ENCODE measurements at regions not wholly inside any gene's neighbourhood (a gene's known extent, or its start where the extent isn't known, plus 50 kb on each side); places are given as distances from the start of the nearest gene placed in this dataset.
"Not testable (repeated sequence)": the region's sequence is repeated elsewhere in the genome, so short reads cannot be mapped to it uniquely, and the experiment has no call there.

GRCh38 chr2:175599966-175600831 is 401.9 kb downstream of the LNPK start:
- Histone ChIP-seq H3K9me3 (ENCODE audit: control insufficient read depth in 2 of 2, insufficient read depth in 1 of 2, low read depth in 1 of 2, low read length in 1 of 2) (no peaks in the 10 kb centered on the region), H3K27me3 (ENCODE audit: control insufficient read depth in 3 of 3, insufficient read depth in 3 of 3, low read length in 3 of 3) (no peaks in the 10 kb centered on the region), H3K4me1 (ENCODE audit: control insufficient read depth in 3 of 3, insufficient read depth in 2 of 3, low read depth in 1 of 3, low read length in 2 of 3) (no peaks in the 10 kb centered on the region), H3K36me3 (ENCODE audit: control insufficient read depth in 3 of 3, insufficient read depth in 2 of 3, low read depth in 1 of 3, low read length in 3 of 3) (no peaks in the 10 kb centered on the region), H3K27ac (ENCODE audit: low read depth in 1 of 3, low read length in 2 of 3) (no peak overlapping the region), H3K4me3 (ENCODE audit: low read depth in 1 of 3, low read length in 3 of 3) (no peak overlapping the region)
- WGBS, 3 donors, result 81 to 91% (median 85%) methylated on average over 7 of the region's 7 CpGs
- DNase-seq, result no peak
- no peak for FAIRE-seq

- Histone ChIP-seq H3K36me3 (ENCODE audit: control insufficient read depth in 3 of 3, insufficient read depth in 2 of 3, low read depth in 1 of 3, low read length in 3 of 3) (no peaks in the 10 kb centered on the region), H3K27me3 (ENCODE audit: control insufficient read depth in 3 of 3, insufficient read depth in 3 of 3, low read length in 3 of 3) (no peaks in the 10 kb centered on the region), H3K27ac (ENCODE audit: low read depth in 1 of 3, low read length in 2 of 3) (no peak overlapping the region), H3K4me3 (ENCODE audit: low read depth in 1 of 3, low read length in 3 of 3) (no peak overlapping the region), H3K4me1 (ENCODE audit: control insufficient read depth in 3 of 3, insufficient read depth in 2 of 3, low read depth in 1 of 3, low read length in 2 of 3) (no peaks in the 10 kb centered on the region), H3K9me3 (ENCODE audit: control insufficient read depth in 2 of 2, insufficient read depth in 1 of 2, low read depth in 1 of 2, low read length in 1 of 2) (no peaks in the 10 kb centered on the region)
- FAIRE-seq, result no peak
- no peak for DNase-seq
Measured at GRCh38 chr2:175597286-175597685, 404.8 kb downstream of the LNPK start.

DNA sequence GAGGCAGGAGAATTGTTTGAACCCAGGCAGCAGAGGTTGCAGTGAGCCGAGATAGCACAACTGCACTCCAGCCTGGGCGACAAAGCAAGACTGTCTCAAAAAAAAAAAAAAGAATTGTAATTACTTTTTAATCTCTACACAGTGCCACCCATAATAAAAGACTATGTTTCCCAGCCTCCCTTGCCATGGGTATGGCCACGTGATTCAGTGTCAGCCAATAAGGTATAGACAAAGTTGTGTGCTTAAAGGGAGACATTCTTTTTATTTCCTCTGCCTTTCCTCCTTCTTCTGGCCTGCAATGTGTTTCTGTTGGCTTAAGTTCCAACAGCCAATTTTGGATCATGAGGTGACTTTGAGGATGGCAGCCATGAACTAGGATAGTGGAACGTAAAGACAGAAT is 406.9 kb downstream of the LNPK start:
- FAIRE-seq, result no peak
- Histone ChIP-seq H3K4me1 (ENCODE audit: control insufficient read depth in 3 of 3, insufficient read depth in 2 of 3, low read depth in 1 of 3, low read length in 2 of 3) (no peaks in the 10 kb centered on the region), H3K9me3 (ENCODE audit: control insufficient read depth in 2 of 2, insufficient read depth in 1 of 2, low read depth in 1 of 2, low read length in 1 of 2) (no peaks in the 10 kb centered on the region), H3K36me3 (ENCODE audit: control insufficient read depth in 3 of 3, insufficient read depth in 2 of 3, low read depth in 1 of 3, low read length in 3 of 3) (no peaks in the 10 kb centered on the region), H3K27me3 (ENCODE audit: control insufficient read depth in 3 of 3, insufficient read depth in 3 of 3, low read length in 3 of 3) (no peaks in the 10 kb centered on the region), H3K27ac (ENCODE audit: low read depth in 1 of 3, low read length in 2 of 3) (no peak overlapping the region), H3K4me3 (ENCODE audit: low read depth in 1 of 3, low read length in 3 of 3) (no peak overlapping the region)
- DNase-seq, result peak in 1 of 2 donors; percentile 11
- WGBS, 3 donors, result 76 to 89% (median 78%) methylated on average over 4 of the region's 4 CpGs

- H3K36me3 ChIP-seq (ENCODE audit: control insufficient read depth in 3 of 3, insufficient read depth in 2 of 3, low read depth in 1 of 3, low read length in 3 of 3); FAIRE-seq; DNase-seq; H3K9me3 ChIP-seq (ENCODE audit: control insufficient read depth in 2 of 2, insufficient read depth in 1 of 2, low read depth in 1 of 2, low read length in 1 of 2); H3K27ac ChIP-seq (ENCODE audit: low read depth in 1 of 3, low read length in 2 of 3); H3K4me3 ChIP-seq (ENCODE audit: low read depth in 1 of 3, low read length in 3 of 3); H3K4me1 ChIP-seq (ENCODE audit: control insufficient read depth in 3 of 3, insufficient read depth in 2 of 3, low read depth in 1 of 3, low read length in 2 of 3); H3K27me3 ChIP-seq (ENCODE audit: control insufficient read depth in 3 of 3, insufficient read depth in 3 of 3, low read length in 3 of 3): not testable (repeated sequence)
- 52 to 74% (median 61%) methylated on average over 28 to 32 of the region's 32 CpGs for WGBS, 3 donors
Measured at GRCh38 chr2:175593686-175594525, 408.2 kb downstream of the LNPK start.

GRCh38 chr2:175588213-175588612 is 406.7 kb upstream of the ATP5MC3 start:
- not testable (repeated sequence) for H3K36me3 ChIP-seq (ENCODE audit: control insufficient read depth in 3 of 3, insufficient read depth in 2 of 3, low read depth in 1 of 3, low read length in 3 of 3); H3K4me1 ChIP-seq (ENCODE audit: control insufficient read depth in 3 of 3, insufficient read depth in 2 of 3, low read depth in 1 of 3, low read length in 2 of 3); H3K27me3 ChIP-seq (ENCODE audit: control insufficient read depth in 3 of 3, insufficient read depth in 3 of 3, low read length in 3 of 3); H3K27ac ChIP-seq (ENCODE audit: low read depth in 1 of 3, low read length in 2 of 3); DNase-seq; H3K9me3 ChIP-seq (ENCODE audit: control insufficient read depth in 2 of 2, insufficient read depth in 1 of 2, low read depth in 1 of 2, low read length in 1 of 2); H3K4me3 ChIP-seq (ENCODE audit: low read depth in 1 of 3, low read length in 3 of 3); FAIRE-seq
- 86 to 100% (median 100%) methylated on average over 1 of the region's 1 CpG for WGBS, 3 donors

DNA sequence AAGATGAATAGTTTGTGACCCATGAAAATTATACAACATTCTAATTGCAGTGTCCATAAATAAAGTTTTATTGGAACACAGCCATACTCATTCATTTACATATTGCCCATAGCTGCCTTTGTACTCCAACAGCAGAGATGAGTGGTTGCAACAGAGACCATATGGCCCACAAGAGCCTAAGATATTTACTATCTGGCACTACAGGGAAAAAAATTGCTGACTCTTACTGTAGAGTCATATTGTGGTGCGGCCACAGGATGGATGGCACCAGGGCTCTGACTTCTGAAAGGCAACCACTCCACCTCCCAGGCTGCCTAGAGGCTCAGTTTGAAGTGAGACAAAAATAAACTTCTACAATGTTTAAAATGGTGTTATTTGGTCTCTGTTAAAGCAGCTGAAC is 404.0 kb upstream of the ATP5MC3 start:
- no peak overlapping the region for H3K27ac ChIP-seq (ENCODE audit: low read depth in 1 of 3, low read length in 2 of 3)
- DNase-seq (no peak), FAIRE-seq (no peak)
- 89 to 97% (median 91%) methylated on average over 1 of the region's 1 CpG for WGBS, 3 donors
- H3K9me3 ChIP-seq (ENCODE audit: control insufficient read depth in 2 of 2, insufficient read depth in 1 of 2, low read depth in 1 of 2, low read length in 1 of 2), result peaks cover 0 to 2% of the 10 kb centered on the region in 2 donors
- no peak overlapping the region for H3K4me3 ChIP-seq (ENCODE audit: low read depth in 1 of 3, low read length in 3 of 3)
- no peaks in the 10 kb centered on the region for H3K36me3 ChIP-seq (ENCODE audit: control insufficient read depth in 3 of 3, insufficient read depth in 2 of 3, low read depth in 1 of 3, low read length in 3 of 3)
- H3K4me1 ChIP-seq (ENCODE audit: control insufficient read depth in 3 of 3, insufficient read depth in 2 of 3, low read depth in 1 of 3, low read length in 2 of 3), result no peaks in the 10 kb centered on the region
- H3K27me3 ChIP-seq (ENCODE audit: control insufficient read depth in 3 of 3, insufficient read depth in 3 of 3, low read length in 3 of 3), result no peaks in the 10 kb centered on the region

DNA sequence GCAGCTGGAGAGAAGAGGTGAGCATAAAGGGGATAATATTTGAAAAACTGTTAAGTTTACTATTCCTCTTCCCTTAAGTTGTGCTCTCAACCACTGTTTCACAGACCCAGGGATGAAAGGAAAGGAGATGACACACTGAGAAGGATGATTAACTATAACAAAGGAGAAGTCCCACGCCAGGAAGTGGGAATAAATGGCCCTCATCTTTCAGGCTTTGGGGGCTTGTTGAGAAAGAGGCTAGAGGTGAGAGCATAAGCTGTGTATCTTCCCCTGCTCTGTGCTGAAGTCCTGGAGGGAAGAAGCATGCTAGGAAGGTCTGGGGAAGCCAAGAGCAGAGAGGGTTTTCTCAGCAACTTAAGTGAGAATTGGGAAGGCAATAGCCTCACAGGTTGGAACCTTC is 399.1 kb upstream of the ATP5MC3 start:
- Histone ChIP-seq H3K4me3 (ENCODE audit: low read depth in 1 of 3, low read length in 3 of 3) (no peak overlapping the region), H3K4me1 (ENCODE audit: control insufficient read depth in 3 of 3, insufficient read depth in 2 of 3, low read depth in 1 of 3, low read length in 2 of 3) (no peaks in the 10 kb centered on the region), H3K9me3 (ENCODE audit: control insufficient read depth in 2 of 2, insufficient read depth in 1 of 2, low read depth in 1 of 2, low read length in 1 of 2) (peaks cover 0 to 2% of the 10 kb centered on the region in 2 donors), H3K36me3 (ENCODE audit: control insufficient read depth in 3 of 3, insufficient read depth in 2 of 3, low read depth in 1 of 3, low read length in 3 of 3) (no peaks in the 10 kb centered on the region), H3K27me3 (ENCODE audit: control insufficient read depth in 3 of 3, insufficient read depth in 3 of 3, low read length in 3 of 3) (no peaks in the 10 kb centered on the region), H3K27ac (ENCODE audit: low read depth in 1 of 3, low read length in 2 of 3) (no peak overlapping the region)
- DNase-seq, result no peak
- 72 to 86% (median 75%) methylated on average over 1 of the region's 1 CpG for WGBS, 3 donors
- no peak for FAIRE-seq

- no peak overlapping the region for H3K27ac ChIP-seq (ENCODE audit: low read depth in 1 of 3, low read length in 2 of 3)
- no peaks in the 10 kb centered on the region for H3K36me3 ChIP-seq (ENCODE audit: control insufficient read depth in 3 of 3, insufficient read depth in 2 of 3, low read depth in 1 of 3, low read length in 3 of 3)
- H3K9me3 ChIP-seq (ENCODE audit: control insufficient read depth in 2 of 2, insufficient read depth in 1 of 2, low read depth in 1 of 2, low read length in 1 of 2), result peaks cover 0 to 2% of the 10 kb centered on the region in 2 donors
- no peak overlapping the region for H3K4me3 ChIP-seq (ENCODE audit: low read depth in 1 of 3, low read length in 3 of 3)
- no peaks in the 10 kb centered on the region for H3K27me3 ChIP-seq (ENCODE audit: control insufficient read depth in 3 of 3, insufficient read depth in 3 of 3, low read length in 3 of 3)
- 40 to 56% (median 50%) methylated on average over 1 of the region's 1 CpG for WGBS, 3 donors
- DNase-seq, result no peak
- H3K4me1 ChIP-seq (ENCODE audit: control insufficient read depth in 3 of 3, insufficient read depth in 2 of 3, low read depth in 1 of 3, low read length in 2 of 3), result no peaks in the 10 kb centered on the region
- no peak for FAIRE-seq
Measured at GRCh38 chr2:175579646-175580045, 398.1 kb upstream of the ATP5MC3 start.

Data from small intestine (tissue), 7 donors.